ENCODE measurements at regions not wholly inside any gene's neighbourhood (a gene's known extent, or its start where the extent isn't known, plus 50 kb on each side); places are given as distances from the start of the nearest gene placed in this dataset.

DNA sequence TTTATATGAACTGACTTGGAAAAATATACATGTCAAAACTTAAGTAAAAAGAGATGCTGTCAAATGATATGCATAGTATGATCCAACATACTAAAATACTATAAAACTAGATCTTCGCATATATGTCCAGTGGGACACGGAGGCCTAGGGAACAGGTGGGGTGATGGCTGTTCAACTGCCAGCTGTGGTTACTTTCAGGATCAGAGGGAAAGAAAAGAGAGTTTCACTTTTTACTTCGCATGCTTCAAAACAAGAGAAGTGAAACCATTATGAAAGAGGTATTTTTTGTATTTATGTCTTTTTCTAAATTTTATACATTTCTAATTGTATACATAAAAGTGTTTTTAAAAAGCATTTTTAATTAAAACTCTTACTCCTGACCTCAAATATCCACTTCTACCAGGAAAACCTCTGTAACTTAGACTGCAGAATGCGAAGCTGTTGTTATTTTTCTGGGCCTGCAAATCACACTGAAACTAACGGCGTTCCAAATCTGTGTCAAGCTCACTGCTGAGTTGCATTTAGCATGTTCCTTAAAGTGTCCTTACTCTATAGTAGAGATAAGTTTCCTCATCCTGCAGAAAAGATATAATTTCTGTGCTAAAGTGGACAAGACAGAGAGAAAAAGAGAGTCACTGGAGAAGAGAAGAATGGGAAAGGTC is 97.8 kb upstream of the SLC35G4 start:
- DNase-seq (ENCODE audit: low spot score): no peak

DNA sequence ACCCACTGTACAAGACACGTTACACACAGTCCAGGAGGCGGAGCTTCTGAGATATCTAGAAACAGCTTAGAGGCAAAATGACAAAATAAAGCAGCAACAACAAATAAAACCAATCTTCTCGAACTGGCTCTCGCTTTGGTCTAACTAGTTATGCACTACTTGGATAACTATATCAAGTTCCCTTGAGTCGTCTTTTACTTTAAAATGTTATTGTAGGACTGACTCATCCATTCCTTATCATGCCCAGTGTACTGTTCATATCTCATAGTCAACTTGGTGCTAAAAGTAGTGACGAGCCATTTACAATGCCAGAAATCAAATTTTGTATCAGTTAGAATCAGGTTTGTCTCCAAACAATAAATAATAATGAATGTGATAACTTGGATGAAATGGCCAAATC is 102.5 kb upstream of the SLC35G4 start:
- no peak for DNase-seq (ENCODE audit: low spot score)

DNA sequence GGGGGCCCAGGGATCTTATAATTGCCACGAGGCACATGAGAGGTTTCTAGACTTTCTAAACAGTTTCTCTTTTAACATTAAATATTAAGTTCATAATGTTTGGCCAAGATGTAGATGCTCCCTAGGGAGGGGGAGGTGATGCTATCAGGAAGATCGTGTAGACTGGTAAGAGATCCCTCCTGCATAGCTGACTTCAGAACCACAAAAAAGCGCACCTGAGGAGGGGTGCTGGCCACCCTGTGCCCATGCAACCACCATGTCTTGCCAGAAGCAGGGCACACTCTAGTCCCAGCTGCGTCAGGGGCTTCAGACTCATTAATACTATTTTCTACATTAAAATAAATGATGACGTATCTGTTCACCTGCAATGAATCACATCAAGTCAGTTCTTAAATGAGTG is 103.4 kb upstream of the SLC35G4 start:
- no peak for DNase-seq (ENCODE audit: low spot score)

DNA sequence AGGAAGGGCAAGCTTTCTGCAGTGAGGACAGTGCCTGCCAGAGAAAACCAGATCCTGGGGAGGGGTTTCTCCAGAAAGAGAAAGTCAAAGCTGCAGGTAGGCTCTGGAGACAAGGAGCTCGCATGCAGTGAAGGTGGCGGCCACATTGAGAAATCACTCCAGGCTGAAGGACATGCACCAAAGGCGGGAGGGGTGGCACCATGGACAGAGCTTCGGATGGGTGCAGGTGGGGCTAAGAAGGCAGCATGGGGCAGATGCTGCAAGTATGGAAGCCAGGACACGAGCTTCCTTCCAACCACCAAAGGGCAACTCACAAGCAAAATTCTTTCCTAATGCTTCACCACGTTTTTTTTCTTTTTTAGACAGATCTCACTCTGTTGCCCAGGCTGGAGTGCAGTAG is 104.4 kb upstream of the SLC35G4 start:
- DNase-seq (ENCODE audit: low spot score): no peak

DNA sequence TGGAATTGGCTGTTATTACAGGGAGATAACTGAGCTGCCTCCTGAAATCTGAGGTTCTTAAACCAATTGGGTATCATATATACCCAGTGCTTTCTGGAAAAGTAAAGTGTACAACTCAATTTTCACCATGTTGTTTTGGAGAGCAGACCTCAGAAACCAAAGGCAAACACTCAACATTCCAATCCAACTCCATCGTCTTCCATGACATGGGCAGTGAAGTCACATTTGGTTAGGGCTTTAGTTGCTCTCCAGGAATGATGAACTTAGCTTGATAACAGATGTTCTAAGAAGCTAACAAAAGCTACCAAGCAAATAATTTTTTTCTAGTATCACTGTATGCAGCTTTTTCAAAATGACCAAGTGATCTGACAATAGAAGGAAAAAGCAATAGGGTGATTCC is 107.0 kb upstream of the SLC35G4 start:
- peak; percentile 28 for DNase-seq (ENCODE audit: low spot score)

DNA sequence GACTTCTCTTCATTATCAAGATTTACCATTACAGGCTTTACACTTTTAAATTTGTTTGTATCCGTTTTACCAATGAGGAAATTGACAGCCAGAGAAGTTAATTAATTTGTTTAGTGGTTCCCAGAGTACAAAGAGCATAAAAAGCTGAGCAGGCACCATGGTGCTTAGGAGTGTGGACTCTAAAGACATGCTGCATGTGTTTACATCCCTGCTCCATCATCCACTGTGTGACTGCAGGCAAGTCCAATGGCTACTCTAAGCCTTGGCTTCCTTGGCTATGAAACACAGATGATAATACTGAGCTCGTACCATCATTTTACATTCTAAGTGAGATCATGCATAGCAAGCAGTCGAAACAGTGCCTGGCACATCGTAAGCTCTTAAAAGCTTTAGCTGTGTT is 108.0 kb upstream of the SLC35G4 start:
- no peak for DNase-seq (ENCODE audit: low spot score)

DNA sequence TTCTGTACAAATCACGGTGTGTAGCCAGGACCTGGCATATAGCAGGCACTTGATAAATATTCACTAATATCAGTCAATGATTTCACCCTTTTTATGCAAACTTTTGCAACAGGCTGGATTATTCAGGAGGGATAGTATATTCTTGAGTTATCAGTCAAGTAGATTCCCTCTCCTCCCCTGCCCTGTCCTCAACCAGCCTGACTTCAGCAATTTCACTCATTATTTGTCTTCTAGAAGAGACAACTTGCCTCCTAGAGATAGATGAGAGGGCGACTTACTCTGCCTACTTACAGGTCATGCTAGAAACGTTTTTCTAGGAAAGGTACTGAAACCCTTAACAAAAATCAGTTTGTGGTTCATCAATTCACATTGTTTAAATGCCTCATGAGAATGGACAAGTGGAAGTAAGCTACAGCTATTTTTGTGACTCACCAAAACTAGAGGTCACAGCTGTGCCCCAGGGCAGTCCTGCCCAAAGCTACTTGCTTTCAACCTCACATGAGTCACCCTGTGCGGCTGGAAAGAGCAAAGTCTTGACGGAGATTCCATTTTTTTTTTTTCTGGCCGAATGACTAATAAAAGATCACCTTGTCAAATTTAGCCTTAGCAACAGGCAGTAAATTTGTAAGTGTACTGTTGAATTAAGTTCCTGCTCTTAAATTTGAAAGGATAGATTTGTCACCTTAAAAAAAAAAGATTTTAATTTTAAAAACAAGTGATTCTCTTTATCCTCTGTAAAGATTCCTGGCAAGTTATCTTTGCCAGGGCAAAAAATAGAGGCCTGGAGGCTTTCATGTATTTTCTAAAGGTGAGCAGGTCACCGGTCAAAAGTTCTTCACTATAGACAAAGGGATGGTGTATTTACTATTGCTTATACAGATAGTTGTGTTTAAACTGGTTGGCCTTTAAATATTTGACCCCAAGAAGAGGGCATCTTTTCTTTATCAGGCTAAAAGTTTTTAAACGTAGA is 109.0 kb upstream of the SLC35G4 start:
- peak; percentile 96 for DNase-seq (ENCODE audit: low spot score)

DNA sequence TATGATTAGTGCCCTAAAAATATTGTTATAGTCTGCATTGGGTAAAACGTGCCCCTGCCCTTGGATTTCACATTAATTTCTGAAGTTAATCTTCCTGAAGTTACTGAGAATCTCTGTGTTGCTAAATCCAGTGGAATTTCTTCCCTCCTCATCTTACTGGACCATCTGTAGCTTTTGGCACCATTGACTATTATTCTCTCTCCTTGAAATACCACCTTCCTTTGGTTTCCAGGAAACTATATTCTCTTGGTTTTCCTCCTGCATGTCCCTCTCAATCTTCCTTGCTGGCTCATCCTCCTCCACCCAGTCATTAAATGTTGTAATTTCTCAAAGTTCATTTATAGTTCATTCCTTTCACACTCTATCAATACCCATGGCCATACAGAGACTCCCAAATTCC is 110.6 kb upstream of the SLC35G4 start:
- no peak for DNase-seq (ENCODE audit: low spot score)

DNA sequence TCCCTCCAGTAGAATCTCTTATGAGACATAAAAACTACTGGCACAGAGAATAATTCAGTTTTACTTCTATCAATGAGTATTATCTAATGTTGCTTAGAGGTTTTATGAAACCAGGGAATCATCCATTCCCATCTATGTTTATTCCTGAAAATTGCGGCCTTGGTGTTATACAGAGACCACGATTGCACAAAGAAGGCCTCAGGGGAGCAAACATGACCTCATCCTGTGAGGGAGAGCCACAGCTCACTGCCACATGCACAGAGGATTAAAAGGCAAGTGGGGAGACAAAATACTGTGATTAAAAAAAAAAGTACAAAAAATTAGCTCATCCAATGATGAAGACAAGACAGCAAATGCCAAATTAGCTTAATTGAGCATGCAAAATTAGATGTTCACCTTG is 111.8 kb upstream of the SLC35G4 start:
- DNase-seq (ENCODE audit: low spot score): peak; percentile 46

DNA sequence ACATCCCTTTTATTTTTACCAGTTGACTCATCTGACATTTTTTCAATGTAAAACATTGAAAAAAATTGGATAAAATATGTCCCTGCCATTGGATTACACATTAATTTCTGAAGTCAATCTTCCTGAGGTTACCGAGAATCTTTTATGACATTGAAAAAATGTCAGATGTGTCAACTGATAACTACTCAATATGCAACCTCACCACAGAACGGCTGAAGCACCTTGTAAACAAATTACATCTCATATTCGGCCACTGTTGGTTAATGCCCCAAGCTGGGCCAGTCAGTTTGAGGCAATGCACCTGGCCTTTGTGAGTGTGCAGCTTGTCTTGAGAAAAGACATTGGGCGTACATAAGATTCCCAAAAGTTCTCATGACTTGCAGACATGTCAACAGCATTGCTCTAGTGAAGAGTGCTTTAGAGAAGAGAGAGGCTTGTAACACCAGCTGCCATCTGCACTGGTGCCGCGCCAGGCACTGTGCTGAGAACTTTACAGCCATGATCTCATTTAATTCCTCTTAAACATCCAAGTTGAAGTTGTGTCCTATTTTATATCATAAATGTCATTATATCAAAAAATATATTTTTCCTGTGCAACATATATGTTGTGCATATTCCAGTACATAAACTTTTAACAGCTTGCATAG is 112.7 kb upstream of the SLC35G4 start:
- DNase-seq (ENCODE audit: low spot score): no peak

DNA sequence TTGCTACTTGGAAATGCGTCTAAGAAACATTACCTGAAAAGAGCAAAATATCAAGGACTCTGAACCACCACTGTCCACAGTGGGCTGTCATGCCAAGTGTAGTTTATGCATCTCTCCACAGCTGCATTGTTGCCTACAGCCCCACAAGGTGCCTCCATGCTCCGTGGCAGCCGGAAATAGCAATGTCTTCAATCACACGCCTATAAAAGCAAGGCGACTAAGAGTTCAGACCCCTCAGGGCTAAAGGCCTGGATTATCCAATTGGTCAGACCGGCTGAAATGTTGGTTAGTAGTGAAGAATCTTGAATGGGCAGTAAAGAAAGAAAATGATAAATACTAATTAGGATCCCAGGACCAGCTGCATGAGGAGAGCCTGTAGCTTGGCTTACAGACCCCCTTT is 114.0 kb upstream of the SLC35G4 start:
- DNase-seq (ENCODE audit: low spot score): no peak

DNA sequence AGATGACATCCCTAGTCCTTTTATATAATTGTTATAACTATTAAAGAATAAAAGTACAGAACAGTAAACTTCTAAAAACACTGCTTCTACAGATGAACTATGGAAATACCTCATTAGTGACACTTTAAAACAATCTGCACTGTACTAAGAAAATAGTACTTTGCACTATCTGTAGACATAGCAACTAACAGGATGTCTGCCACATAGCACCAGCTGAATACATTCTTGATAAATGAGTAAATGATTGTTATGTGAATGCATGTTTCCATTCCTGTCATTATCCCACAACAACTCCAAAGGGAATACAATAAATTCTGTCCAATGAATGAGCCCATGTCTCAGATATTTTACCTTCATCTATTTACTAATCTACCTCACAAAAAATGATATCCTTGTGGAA is 115.3 kb upstream of the SLC35G4 start:
- no peak for DNase-seq (ENCODE audit: low spot score)

DNA sequence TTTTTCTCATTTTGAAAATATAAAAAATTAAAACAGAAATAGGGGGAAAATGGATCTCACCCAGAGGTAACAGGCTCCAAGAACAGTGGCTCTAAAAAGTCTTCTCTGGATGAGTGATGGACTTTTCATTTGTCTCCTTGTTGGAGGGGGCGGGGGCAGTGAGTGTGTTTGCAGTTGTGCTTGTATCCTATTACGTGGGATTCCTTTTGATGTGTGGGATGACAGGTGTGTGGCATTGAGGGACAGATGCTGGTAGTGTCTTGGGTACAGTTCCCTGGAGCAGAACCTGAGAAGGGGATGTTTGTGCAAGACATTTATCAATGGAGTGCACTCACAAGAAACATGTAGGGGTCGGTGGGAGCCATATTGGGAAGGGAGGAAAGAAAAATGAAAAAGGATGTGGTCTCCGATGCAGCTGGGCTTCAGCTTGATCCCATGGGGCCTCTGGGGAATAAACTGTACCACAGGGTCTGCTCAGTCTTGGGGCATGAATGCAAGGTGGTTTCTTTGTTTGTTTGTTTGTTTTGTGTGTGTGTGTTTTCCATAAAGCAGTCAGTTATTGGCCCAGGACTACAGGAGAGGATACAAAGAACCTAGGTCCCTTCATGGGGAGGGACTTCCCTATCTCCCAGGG is 120.0 kb upstream of the SLC35G4 start:
- no peak for DNase-seq (ENCODE audit: low spot score)

DNA sequence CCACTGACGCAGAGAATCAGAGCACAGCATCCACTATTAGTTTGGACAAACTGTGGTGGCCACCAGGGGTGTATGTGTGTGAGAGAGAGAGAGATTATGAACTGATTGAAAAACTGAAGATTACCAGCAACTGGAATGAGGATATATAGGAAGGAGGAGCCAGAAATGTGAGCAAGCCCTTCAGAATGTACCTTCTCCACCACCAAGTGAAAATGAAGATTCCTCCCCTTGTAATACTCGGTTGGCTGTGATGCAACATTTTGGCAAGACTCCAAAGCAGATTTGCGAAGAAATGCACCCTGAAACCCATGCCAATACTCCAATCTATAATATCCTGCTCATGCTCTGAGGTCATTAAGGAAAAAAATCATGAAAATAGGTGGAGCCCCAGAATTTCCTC is 121.2 kb upstream of the SLC35G4 start:
- DNase-seq (ENCODE audit: low spot score): no peak

DNA sequence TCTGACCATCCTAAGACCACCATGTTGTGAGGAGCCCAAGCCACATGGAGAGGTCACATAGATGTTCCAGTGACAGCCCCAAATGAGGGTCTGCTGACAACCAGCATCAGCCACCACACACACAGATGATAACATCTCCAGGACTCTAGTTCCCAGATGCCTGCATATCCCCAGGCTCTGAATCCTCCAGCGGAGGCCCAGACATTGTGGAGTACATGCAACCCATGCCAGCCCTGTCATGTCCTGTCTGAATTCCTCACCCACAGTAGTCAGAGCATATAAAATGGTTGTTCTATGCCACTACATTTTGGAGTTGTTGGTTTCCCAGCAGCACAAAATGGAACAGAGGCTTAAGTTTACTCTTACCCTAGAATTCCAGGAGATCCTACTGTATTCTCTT is 122.0 kb upstream of the SLC35G4 start:
- no peak for DNase-seq (ENCODE audit: low spot score)

DNA sequence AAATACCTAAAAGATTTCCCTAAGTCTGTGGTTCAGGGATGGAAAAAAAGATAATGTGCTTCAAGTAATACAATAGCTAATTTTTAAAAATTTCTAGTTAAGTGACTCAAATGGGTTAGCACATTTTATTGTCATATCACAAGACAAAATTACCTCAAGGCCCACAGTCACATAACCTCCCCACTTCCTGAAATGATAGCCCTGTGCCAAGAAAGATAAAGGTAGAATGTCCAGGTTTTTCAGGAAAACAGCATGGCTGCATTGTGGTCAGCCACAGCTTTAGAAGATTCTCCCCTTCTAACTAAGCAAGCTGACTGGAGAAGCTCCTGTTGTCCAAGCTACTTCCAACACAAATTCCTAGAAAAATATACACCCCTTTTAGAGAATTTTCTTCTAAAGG is 127.1 kb upstream of the SLC35G4 start:
- DNase-seq (ENCODE audit: low spot score): no peak

DNA sequence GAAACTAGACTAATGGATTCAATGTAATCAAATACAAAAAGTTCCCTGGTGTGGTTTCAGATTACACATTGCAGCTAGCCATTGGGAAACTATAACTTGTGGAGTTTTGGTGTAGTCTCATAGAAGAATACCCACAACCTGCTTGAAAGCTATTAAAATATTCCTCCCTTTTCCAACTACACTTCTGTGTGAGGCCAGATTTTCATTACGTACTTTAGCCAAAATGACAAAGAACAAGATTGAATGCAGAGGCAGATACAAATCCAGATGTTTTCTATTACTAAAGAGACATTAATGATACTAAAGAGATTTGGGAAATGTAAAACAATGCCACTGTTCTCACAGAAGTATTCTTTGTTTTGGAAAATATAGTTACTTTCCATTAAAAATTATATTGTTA is 128.7 kb upstream of the SLC35G4 start:
- DNase-seq (ENCODE audit: low spot score): no peak

DNA sequence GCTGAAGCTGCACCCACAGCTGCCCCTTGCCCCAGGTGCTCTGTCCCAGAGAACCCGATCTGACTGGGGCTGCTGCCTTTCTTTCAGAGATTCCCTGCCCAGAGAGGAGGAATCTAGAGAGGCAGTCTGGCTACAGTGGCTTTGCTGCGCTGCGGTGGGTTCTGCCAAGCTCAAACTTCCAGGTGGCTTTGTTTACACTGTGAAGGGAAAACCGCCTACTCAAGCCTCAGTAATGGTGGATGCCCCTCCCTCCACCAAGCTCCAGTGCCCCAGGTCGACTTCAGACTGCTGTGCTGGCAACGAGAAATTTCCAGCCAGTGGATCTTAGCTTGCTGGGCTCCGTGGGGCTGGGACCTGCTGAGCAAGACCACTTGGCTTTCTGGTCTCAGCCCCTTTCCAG is 130.4 kb upstream of the SLC35G4 start:
- peak; percentile 33 for DNase-seq (ENCODE audit: low spot score)

DNA sequence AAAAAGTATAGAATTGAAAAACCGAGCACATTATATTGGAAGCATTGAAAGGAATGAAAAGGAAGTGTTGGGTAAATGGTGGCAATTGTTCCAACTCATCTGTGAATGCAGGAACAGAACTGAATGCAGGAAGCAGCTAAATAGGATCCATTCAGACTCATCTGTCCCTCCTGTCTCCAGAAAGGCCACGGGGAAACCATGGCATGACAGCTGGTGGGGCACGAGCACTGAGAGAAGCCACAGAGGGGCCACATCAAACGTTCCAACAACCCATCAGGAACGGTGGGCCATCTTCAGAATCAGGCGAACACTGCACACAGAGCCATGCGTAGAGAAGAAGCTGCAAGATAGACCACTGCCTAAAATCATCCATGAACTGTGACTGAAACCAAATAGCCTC is 138.5 kb upstream of the SLC35G4 start:
- no peak for DNase-seq (ENCODE audit: low spot score)

DNA sequence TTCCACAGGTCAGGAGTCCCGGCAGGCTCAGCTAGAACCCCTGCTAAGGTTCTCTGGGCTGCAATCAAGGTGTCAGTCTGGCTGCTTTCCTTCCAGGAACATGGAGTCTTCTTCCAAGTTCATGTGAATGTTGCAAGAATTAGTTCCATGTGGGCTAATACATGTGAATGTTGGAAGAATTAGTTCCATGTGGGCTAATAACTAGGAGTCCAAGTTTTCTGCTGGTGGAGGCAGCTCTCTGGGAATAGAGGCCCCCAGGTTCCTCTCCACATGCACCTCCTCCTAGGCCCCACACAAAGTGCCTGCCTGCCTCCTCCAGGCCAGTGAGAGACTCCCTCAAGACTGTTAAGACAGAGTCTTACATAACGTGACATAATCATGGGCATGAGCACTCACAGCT is 140.8 kb upstream of the SLC35G4 start:
- no peak for DNase-seq (ENCODE audit: low spot score)

DNA sequence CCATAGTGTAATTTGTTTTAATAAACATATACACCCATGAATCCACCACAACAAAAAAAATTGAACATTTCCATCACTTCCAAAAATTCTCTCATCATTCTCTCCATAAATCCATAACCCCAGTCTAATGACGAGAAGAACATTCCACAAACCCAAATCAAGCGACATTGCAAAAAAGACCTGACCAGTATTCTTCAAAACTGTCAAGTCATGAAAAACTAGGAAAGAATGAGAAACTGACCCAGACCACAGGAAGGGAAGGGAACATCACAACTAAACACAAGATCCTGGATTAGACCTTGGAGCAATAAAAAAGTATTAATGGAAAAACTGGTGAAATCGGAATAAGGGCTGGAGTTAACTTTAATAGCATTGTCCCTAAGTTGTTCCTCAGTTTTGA is 141.3 kb upstream of the SLC35G4 start:
- DNase-seq (ENCODE audit: low spot score): no peak

DNA sequence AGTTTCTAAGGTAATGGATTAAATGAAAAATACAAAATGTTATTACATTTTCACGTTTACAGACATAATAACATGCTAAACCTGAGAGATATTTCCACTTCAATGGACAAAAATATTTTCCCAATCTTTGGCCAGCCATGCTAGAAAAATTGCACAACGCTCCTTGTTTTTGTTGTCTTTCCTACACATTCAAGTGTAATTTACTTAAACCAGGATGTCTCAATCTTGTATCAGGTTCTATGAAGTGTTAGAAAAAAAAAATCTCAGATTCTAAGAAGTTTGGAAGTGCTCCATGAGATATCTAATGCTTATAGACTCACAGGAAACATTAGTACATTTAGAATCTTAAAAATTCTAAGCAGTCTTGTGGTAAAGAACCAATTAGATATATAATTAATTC is 141.8 kb upstream of the SLC35G4 start:
- no peak for DNase-seq (ENCODE audit: low spot score)
